Breast epithelium (tissue), 3 donors: ENCODE measurements at regions not wholly inside any gene's neighbourhood (a gene's known extent, or its start where the extent isn't known, plus 50 kb on each side); places are given as distances from the start of the nearest gene placed in this dataset.

Experiments used
- POLR2A ChIP-seq: fragments of 450-650 bp; IDR thresholded peaks from one replicate; pipeline ENCODE4 v1.6.1; 2016; ENCODE audit warnings: antibody characterized with exemption, mild to moderate bottlenecking, moderate library complexity
- TF ChIP-seq, protein P1 (sequence below), 3 donors: fragments of 450-650 bp; IDR thresholded peaks; one replicate each; pipeline ENCODE4 v1.5.1; 2016 to 2017; ENCODE audit warnings: antibody characterized with exemption in 3 of 3, mild to moderate bottlenecking in 3 of 3, moderate library complexity in 3 of 3

DNA sequence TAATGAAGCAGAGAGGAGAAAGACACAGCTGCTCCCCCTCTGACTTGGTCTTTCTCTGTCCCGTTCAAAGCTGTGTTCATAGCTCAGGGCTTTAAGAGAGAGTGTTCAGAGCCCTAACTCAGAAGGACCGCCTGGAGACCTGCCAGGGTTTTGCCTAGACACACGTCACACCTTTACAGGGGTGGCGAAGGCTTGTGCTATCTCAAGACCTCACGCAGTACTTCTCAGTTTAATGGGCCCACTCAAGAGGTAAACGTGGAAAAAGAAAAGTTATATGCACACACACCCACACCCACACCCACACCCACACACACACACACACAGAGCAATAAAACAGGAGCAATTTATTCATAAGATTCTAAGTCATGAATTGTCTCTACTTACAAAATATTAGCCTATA lies 374.3 kb downstream of the C12orf75 start:
- TF ChIP-seq, protein P1, sequence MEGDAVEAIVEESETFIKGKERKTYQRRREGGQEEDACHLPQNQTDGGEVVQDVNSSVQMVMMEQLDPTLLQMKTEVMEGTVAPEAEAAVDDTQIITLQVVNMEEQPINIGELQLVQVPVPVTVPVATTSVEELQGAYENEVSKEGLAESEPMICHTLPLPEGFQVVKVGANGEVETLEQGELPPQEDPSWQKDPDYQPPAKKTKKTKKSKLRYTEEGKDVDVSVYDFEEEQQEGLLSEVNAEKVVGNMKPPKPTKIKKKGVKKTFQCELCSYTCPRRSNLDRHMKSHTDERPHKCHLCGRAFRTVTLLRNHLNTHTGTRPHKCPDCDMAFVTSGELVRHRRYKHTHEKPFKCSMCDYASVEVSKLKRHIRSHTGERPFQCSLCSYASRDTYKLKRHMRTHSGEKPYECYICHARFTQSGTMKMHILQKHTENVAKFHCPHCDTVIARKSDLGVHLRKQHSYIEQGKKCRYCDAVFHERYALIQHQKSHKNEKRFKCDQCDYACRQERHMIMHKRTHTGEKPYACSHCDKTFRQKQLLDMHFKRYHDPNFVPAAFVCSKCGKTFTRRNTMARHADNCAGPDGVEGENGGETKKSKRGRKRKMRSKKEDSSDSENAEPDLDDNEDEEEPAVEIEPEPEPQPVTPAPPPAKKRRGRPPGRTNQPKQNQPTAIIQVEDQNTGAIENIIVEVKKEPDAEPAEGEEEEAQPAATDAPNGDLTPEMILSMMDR (IDR thresholded peaks at IDR 0.05): no peak
- TF ChIP-seq POLR2A: no peak
